MM.1S (cell line): ENCODE measurements at regions not wholly inside any gene's neighbourhood (a gene's known extent, or its start where the extent isn't known, plus 50 kb on each side); places are given as distances from the start of the nearest gene placed in this dataset.

Experiments used
- CTCF ChIP-seq: fragments of 300-600 bp; sonication (generic); IDR thresholded peaks from 2 replicates; pipeline ENCODE4 v1.5.1; 2016; ENCODE audit warnings: antibody characterized with exemption, low read length, mixed read lengths
- EZH2 ChIP-seq: fragments of 300-600 bp; sonication (generic); optimal IDR thresholded peaks from 2 replicates; pipeline ENCODE3; 2017; ENCODE audit warnings: low read depth, mild to moderate bottlenecking, antibody characterized with exemption, low read length, mixed read lengths
- EZH2phosphoT487 ChIP-seq: fragments of 300-600 bp; sonication (generic); IDR thresholded peaks from 2 replicates; pipeline ENCODE4 v1.6.1; 2018; ENCODE audit warnings: antibody characterized with exemption, low read length

GRCh38 chr5:56588131-56588487 is 227.2 kb upstream of the MAP3K1 start:
- no peak for TF ChIP-seq CTCF
- no peak for TF ChIP-seq EZH2
- TF ChIP-seq EZH2phosphoT487, result no peak
